Esophagus squamous epithelium (tissue), 4 donors: ENCODE measurements at regions not wholly inside any gene's neighbourhood (a gene's known extent, or its start where the extent isn't known, plus 50 kb on each side); places are given as distances from the start of the nearest gene placed in this dataset.

Experiments
- POLR2A ChIP-seq, 4 donors: fragments of 450-650 bp; IDR thresholded peaks; one replicate each; pipeline ENCODE4 v1.6.1; 2017; ENCODE audit warnings: antibody characterized with exemption in 4 of 4, mild to moderate bottlenecking in 4 of 4, moderate library complexity in 3 of 4
- TF ChIP-seq, protein P1 (sequence below), 6 experiments: fragments of 450-650 bp in 4 of 6; fragments of 200-600 bp in 2 of 6; sonication (generic) in 2 of 6; IDR thresholded peaks; one replicate each; pipeline ENCODE4 v1.5.1; 2016 to 2019; ENCODE audit warnings: antibody characterized with exemption in 6 of 6, mild to moderate bottlenecking in 4 of 6, moderate library complexity in 4 of 6

GRCh38 chr9:2303056-2303455 is 287.9 kb downstream of the SMARCA2 start:
- TF ChIP-seq, protein P1, sequence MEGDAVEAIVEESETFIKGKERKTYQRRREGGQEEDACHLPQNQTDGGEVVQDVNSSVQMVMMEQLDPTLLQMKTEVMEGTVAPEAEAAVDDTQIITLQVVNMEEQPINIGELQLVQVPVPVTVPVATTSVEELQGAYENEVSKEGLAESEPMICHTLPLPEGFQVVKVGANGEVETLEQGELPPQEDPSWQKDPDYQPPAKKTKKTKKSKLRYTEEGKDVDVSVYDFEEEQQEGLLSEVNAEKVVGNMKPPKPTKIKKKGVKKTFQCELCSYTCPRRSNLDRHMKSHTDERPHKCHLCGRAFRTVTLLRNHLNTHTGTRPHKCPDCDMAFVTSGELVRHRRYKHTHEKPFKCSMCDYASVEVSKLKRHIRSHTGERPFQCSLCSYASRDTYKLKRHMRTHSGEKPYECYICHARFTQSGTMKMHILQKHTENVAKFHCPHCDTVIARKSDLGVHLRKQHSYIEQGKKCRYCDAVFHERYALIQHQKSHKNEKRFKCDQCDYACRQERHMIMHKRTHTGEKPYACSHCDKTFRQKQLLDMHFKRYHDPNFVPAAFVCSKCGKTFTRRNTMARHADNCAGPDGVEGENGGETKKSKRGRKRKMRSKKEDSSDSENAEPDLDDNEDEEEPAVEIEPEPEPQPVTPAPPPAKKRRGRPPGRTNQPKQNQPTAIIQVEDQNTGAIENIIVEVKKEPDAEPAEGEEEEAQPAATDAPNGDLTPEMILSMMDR (IDR thresholded peaks at IDR 0.05): no peak
- no peak for TF ChIP-seq POLR2A (IDR thresholded peaks at IDR 0.05)
